ENCODE measurements at regions not wholly inside any gene's neighbourhood (a gene's known extent, or its start where the extent isn't known, plus 50 kb on each side); places are given as distances from the start of the nearest gene placed in this dataset.

DNA sequence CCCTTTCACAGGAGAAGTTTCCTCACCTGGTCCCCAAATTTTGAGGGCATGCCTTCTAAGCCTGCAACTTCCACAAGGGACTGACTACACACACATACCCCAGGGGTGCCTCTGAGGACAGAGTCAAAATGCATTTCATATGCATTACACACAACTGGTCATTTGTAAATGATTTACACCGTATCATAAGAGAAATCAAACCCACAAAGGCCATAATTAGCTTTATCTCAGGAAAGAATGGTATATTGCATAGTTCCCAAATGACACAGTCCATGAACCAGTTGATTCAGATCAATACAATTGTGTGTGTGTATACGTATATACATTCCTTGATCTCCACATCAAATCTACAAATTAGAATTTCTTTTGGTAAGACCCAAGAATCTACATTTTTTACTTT is 203.3 kb upstream of the PRDM1 start:
- TF ChIP-seq CTCF (IDR thresholded peaks at IDR 0.05) (no peak), POLR2A (IDR thresholded peaks at IDR 0.05) (no peak)

All from testis (tissue), 2 donors.